OCI-LY7 (cell line): ENCODE measurements at regions not wholly inside any gene's neighbourhood (a gene's known extent, or its start where the extent isn't known, plus 50 kb on each side); places are given as distances from the start of the nearest gene placed in this dataset.

Source experiments
- BruUV-seq: library from RNA; stranded (reverse); fragments of 400-500 nt; replicated peaks from 2 replicates; lab custom pipeline; 2021; lab: Mats Ljungman, UMichigan
- CTCF ChIA-PET: fragments of 300-600 bp; sonication (Branson Sonifier 250); formaldehyde crosslinking; loops from one replicate; lab custom pipeline; 2022; ENCODE audit warnings: antibody characterized with exemption; ENCODE audit not compliant: unreplicated experiment; lab: Charles Lee
- POLR2A ChIA-PET: fragments of 300-600 bp; sonication (Branson Sonifier 250); formaldehyde crosslinking; loops from one replicate; lab custom pipeline; 2022; ENCODE audit warnings: antibody characterized with exemption; lab: Charles Lee
- DNase-seq: peaks from one replicate; pipeline ENCODE4 v3.0.0-alpha.2; 2015; ENCODE audit warnings: low spot score
- H2AFZ ChIP-seq: fragments of 200-600 bp; sonication (generic), shearing (Covaris generic); 2 replicates; pipeline ENCODE4 v1.6.1; 2014; ENCODE audit warnings: mild to moderate bottlenecking, antibody characterized with exemption, low read length, moderate library complexity
- H3K27ac ChIP-seq: fragments of 200-600 bp; sonication (generic); 2 replicates; pipeline ENCODE4 v1.5.1; 2014; ENCODE audit warnings: mixed run types, low read depth, mild to moderate bottlenecking, moderate library complexity, low read length, inconsistent platforms; ENCODE audit not compliant: poor library complexity, severe bottlenecking
- H3K36me3 ChIP-seq: fragments of 200-600 bp; sonication (generic); 2 replicates; pipeline ENCODE4 v1.6.1; 2014; ENCODE audit warnings: mild to moderate bottlenecking, antibody characterized with exemption, low read length, moderate library complexity, mixed read lengths; ENCODE audit not compliant: insufficient read depth
- H3K4me1 ChIP-seq: fragments of 200-600 bp; sonication (generic); 2 replicates; pipeline ENCODE4 v1.5.1; 2014; ENCODE audit warnings: mild to moderate bottlenecking, low read length; ENCODE audit not compliant: insufficient read depth, poor library complexity, severe bottlenecking
- H3K4me2 ChIP-seq: fragments of 200-600 bp; sonication (generic); 2 replicates; pipeline ENCODE4 v1.6.1; 2014; ENCODE audit warnings: mild to moderate bottlenecking, low read length
- H3K4me3 ChIP-seq: fragments of 200-600 bp; sonication (generic); 2 replicates; pipeline ENCODE4 v1.5.1; 2014; ENCODE audit warnings: mild to moderate bottlenecking, low read depth, low read length; ENCODE audit not compliant: poor library complexity, severe bottlenecking
- H3K79me2 ChIP-seq: fragments of 200-600 bp; sonication (generic); 2 replicates; pipeline ENCODE4 v1.6.1; 2016; ENCODE audit warnings: low read depth, mild to moderate bottlenecking, low read length, moderate library complexity, mixed read lengths; ENCODE audit not compliant: insufficient read depth
- H3K9me2 ChIP-seq: fragments of 200-600 bp; sonication (generic); 2 replicates; pipeline ENCODE4 v1.6.1; 2016; ENCODE audit warnings: mild to moderate bottlenecking, low read length, mixed read lengths; ENCODE audit not compliant: insufficient read depth
- H3K9me3 ChIP-seq: fragments of 200-600 bp; sonication (generic); 2 replicates; pipeline ENCODE4 v1.6.1; 2014; ENCODE audit warnings: mild to moderate bottlenecking, mixed run types, low read length, mixed read lengths
- H4K20me1 ChIP-seq: fragments of 200-600 bp; sonication (generic); 2 replicates; pipeline ENCODE4 v1.6.1; 2014; ENCODE audit warnings: mild to moderate bottlenecking, antibody characterized with exemption, low read length, moderate library complexity, mixed read lengths; ENCODE audit not compliant: insufficient read depth
- CTCF ChIP-seq: fragments of 200-600 bp; sonication (generic); conservative IDR thresholded peaks from 2 replicates; pipeline ENCODE4 v1.5.1; 2014; ENCODE audit warnings: mild to moderate bottlenecking, antibody characterized with exemption, low read length, moderate library complexity, mixed read lengths
- EZH2phosphoT487 ChIP-seq: fragments of 200-600 bp; sonication (generic); IDR thresholded peaks from 2 replicates; pipeline ENCODE4 v1.6.1; 2018; ENCODE audit warnings: low read depth, borderline replicate concordance, mild to moderate bottlenecking, mixed run types, antibody characterized with exemption, low read length, moderate library complexity, mixed read lengths
- intact Hi-C: fragments of 100-400 bp; cut with micrococcal nuclease; formaldehyde crosslinking; loops from one replicate; pipeline ENCODE4 v1.10.0; 2022; ENCODE audit not compliant: unreplicated experiment

GRCh38 chr13:34857558-34858325, 84.3 kb upstream of the NBEA start:
- no TSS peak for BruUV-seq
- Histone ChIP-seq H3K9me3 (no peaks in the 10 kb centered on the region), H3K4me1 (no peaks in the 10 kb centered on the region), H3K4me2 (no peak overlapping the region), H3K27ac (no peak overlapping the region), H2AFZ (no peak overlapping the region), H3K4me3 (no peak overlapping the region), H3K79me2 (no peaks in the 10 kb centered on the region), H3K36me3 (no peaks in the 10 kb centered on the region), H3K9me2 (no peaks in the 10 kb centered on the region), H4K20me1 (no peaks in the 10 kb centered on the region)
- no peak for DNase-seq
- POLR2A ChIA-PET: interaction anchor here (0.6 kb wide), 1 partner anchor 10 kb away, joined by 3 read pairs; no protein-coding TSS in a partner anchor
- intact Hi-C loops: no loop called here
- TF ChIP-seq EZH2phosphoT487 (no peak), CTCF (no peak)
- CTCF ChIA-PET: no interaction called here

- ChIA-PET CTCF (no interaction called here), POLR2A (no interaction called here)
- no peaks in the 10 kb centered on the region for H4K20me1 ChIP-seq
Observed at GRCh38 chr13:34862311-34862710, 79.8 kb upstream of the NBEA start.

More at GRCh38 chr13:34862311-34862710, 79.8 kb upstream of the NBEA start:
- H3K27ac ChIP-seq: no peak overlapping the region
- no peak overlapping the region for H2AFZ ChIP-seq
- H3K9me2 ChIP-seq: no peaks in the 10 kb centered on the region
- H3K4me3 ChIP-seq: no peak overlapping the region
- H3K9me3 ChIP-seq: no peaks in the 10 kb centered on the region
- TF ChIP-seq CTCF (no peak), EZH2phosphoT487 (no peak)
- intact Hi-C loops: no loop called here
- no peaks in the 10 kb centered on the region for H3K79me2 ChIP-seq
- DNase-seq: no peak
- BruUV-seq: no TSS peak
- H3K4me1 ChIP-seq: no peaks in the 10 kb centered on the region
- no peaks in the 10 kb centered on the region for H3K36me3 ChIP-seq
- no peak overlapping the region for H3K4me2 ChIP-seq
